ENCODE measurements at regions not wholly inside any gene's neighbourhood (a gene's known extent, or its start where the extent isn't known, plus 50 kb on each side); places are given as distances from the start of the nearest gene placed in this dataset.

- Histone ChIP-seq H3K4me3 (ENCODE audit: low read length) (no peak overlapping the region), H3K4me2 (ENCODE audit: low read length) (no peak overlapping the region), H4K5ac (ENCODE audit: low read length) (no peak overlapping the region), H2BK15ac (replicated peaks; ENCODE audit: low read depth) (no peak overlapping the region), H3K27ac (ENCODE audit: low read depth, low read length) (no peak overlapping the region), H2AK5ac (ENCODE audit: low read length) (no peak overlapping the region), H4K8ac (ENCODE audit: low read depth, low read length) (no peak overlapping the region), H3K27me3 (ENCODE audit: insufficient read depth, low read length, poor library complexity) (no peaks in the 10 kb centered on the region), H2BK5ac (ENCODE audit: low read length) (no peak overlapping the region), H2BK120ac (ENCODE audit: low read depth, low read length) (no peak overlapping the region), H3K9ac (ENCODE audit: low read length) (no peak overlapping the region), H3K36me3 (ENCODE audit: control insufficient read depth, insufficient read depth, low read length) (no peaks in the 10 kb centered on the region), H3K4me1 (ENCODE audit: control insufficient read depth, low read depth, low read length) (peaks cover 9% of the 10 kb centered on the region), H3K23ac (ENCODE audit: low read length) (no peak overlapping the region), H3K79me1 (ENCODE audit: low read length) (no peaks in the 10 kb centered on the region), H3K18ac (ENCODE audit: low read length) (no peak overlapping the region), H3K56ac (ENCODE audit: low read length) (no peak overlapping the region), H3K4ac (ENCODE audit: low read depth, low read length) (no peak overlapping the region), H3K79me2 (ENCODE audit: control insufficient read depth, insufficient read depth, low read length) (no peaks in the 10 kb centered on the region)
- peak; percentile 24 for DNase-seq
- no CpG with 5 or more reads among the region's 3 CpGs for WGBS (ENCODE audit: extremely low coverage, insufficient coverage, low lambda C conversion rate)
These were observed 247.1 kb downstream of the MIAT start for GRCh38 chr22:26904483-26904882.

DNA sequence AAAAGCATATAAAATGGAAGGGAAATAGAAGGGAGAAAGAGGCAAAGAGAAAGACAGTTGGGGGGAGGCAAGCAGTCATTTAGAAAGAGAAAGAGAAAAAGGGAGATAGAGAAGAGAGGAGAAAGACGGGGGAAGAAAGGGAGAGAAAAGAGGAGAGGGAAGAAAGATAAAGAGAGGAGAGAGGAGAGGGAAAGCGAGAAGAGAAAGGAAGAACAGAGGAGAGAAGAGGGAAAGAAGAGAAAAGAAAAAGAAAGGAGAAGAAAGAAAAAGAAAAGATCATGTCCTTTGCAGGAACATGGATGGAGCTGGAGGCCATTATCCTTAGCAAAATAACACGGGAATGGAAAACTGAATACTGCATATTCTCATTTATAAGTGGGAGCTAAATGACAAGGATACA, 247.7 kb downstream of the MIAT start:
- no peak overlapping the region for H4K8ac ChIP-seq (ENCODE audit: low read depth, low read length)
- 100% methylated on average over 1 of the region's 3 CpGs for WGBS (ENCODE audit: extremely low coverage, insufficient coverage, low lambda C conversion rate)
- no peak overlapping the region for H3K9ac ChIP-seq (ENCODE audit: low read length)
- H4K5ac ChIP-seq (ENCODE audit: low read length): no peak overlapping the region
- DNase-seq: no peak
- no peak overlapping the region for H2BK120ac ChIP-seq (ENCODE audit: low read depth, low read length)
- H3K36me3 ChIP-seq (ENCODE audit: control insufficient read depth, insufficient read depth, low read length): no peaks in the 10 kb centered on the region
- no peak overlapping the region for H3K18ac ChIP-seq (ENCODE audit: low read length)
- no peak overlapping the region for H3K4ac ChIP-seq (ENCODE audit: low read depth, low read length)
- no peak overlapping the region for H3K56ac ChIP-seq (ENCODE audit: low read length)
- peaks cover 9% of the 10 kb centered on the region for H3K4me1 ChIP-seq (ENCODE audit: control insufficient read depth, low read depth, low read length)
- no peak overlapping the region for H3K4me3 ChIP-seq (ENCODE audit: low read length)
- no peaks in the 10 kb centered on the region for H3K79me1 ChIP-seq (ENCODE audit: low read length)
- H3K4me2 ChIP-seq (ENCODE audit: low read length): no peak overlapping the region
- H3K23ac ChIP-seq (ENCODE audit: low read length): no peak overlapping the region
- no peak overlapping the region for H2BK5ac ChIP-seq (ENCODE audit: low read length)
- H3K79me2 ChIP-seq (ENCODE audit: control insufficient read depth, insufficient read depth, low read length): no peaks in the 10 kb centered on the region
- no peak overlapping the region for H3K27ac ChIP-seq (ENCODE audit: low read depth, low read length)
- H2BK15ac ChIP-seq (replicated peaks; ENCODE audit: low read depth): no peak overlapping the region
- H2AK5ac ChIP-seq (ENCODE audit: low read length): no peak overlapping the region
- H3K27me3 ChIP-seq (ENCODE audit: insufficient read depth, low read length, poor library complexity): no peaks in the 10 kb centered on the region

DNA sequence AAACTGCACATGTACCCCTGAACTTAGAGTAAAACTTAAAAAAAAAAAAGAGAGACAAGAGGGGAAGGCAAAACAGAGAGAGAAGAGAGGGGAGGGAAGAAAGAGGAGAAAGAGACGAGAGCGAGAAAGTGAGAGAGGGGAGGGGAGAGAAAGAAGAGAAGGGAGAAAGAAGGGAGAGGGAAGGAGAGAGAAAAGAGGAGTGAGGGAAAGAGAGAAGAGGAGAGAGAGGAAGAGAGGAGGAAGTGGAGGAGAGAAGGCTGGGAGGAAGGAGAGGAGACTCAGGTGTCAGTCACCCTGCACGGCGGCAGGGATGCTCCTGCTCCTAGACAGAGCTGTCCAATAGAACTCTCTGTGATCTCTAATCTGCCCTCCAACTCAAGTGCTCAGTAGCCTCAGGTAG, 248.3 kb downstream of the MIAT start:
- Histone ChIP-seq H3K4me3 (ENCODE audit: low read length) (no peak overlapping the region), H3K23ac (ENCODE audit: low read length) (no peak overlapping the region), H3K4ac (ENCODE audit: low read depth, low read length) (no peak overlapping the region), H3K27ac (ENCODE audit: low read depth, low read length) (no peak overlapping the region), H2AK5ac (ENCODE audit: low read length) (no peak overlapping the region), H3K36me3 (ENCODE audit: control insufficient read depth, insufficient read depth, low read length) (no peaks in the 10 kb centered on the region), H2BK120ac (ENCODE audit: low read depth, low read length) (no peak overlapping the region), H2BK15ac (replicated peaks; ENCODE audit: low read depth) (no peak overlapping the region), H3K79me1 (ENCODE audit: low read length) (no peaks in the 10 kb centered on the region), H3K56ac (ENCODE audit: low read length) (no peak overlapping the region), H3K27me3 (ENCODE audit: insufficient read depth, low read length, poor library complexity) (no peaks in the 10 kb centered on the region), H2BK5ac (ENCODE audit: low read length) (no peak overlapping the region), H4K5ac (ENCODE audit: low read length) (no peak overlapping the region), H3K9ac (ENCODE audit: low read length) (no peak overlapping the region), H3K18ac (ENCODE audit: low read length) (no peak overlapping the region), H3K4me2 (ENCODE audit: low read length) (no peak overlapping the region), H3K79me2 (ENCODE audit: control insufficient read depth, insufficient read depth, low read length) (no peaks in the 10 kb centered on the region), H3K4me1 (ENCODE audit: control insufficient read depth, low read depth, low read length) (peaks cover 9% of the 10 kb centered on the region), H4K8ac (ENCODE audit: low read depth, low read length) (no peak overlapping the region)
- no peak for DNase-seq
- WGBS (ENCODE audit: extremely low coverage, insufficient coverage, low lambda C conversion rate): 100% methylated on average over 1 of the region's 4 CpGs

DNA sequence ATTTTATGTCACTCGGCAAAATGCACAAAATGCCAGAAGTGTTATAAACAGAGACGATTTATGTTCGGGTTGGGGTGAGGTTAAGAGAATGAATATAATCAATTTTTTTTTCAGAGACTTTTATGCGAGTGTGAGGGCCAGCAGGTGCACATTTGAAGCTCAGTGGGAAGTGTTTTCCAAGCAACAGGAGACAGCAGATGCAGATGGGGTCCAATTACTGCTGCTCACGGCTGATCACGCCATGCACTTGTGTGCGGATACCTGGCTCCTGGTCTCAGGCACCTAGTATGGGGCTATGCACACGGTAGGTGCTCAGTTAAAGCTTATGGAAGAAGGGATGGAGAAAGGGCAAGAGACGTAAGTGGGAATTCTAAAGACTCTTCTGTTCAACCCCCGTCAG, 249.1 kb downstream of the MIAT start:
- H3K4me3 ChIP-seq (ENCODE audit: low read length): no peak overlapping the region
- H3K18ac ChIP-seq (ENCODE audit: low read length): no peak overlapping the region
- no peak overlapping the region for H2BK15ac ChIP-seq (replicated peaks; ENCODE audit: low read depth)
- no peaks in the 10 kb centered on the region for H3K79me2 ChIP-seq (ENCODE audit: control insufficient read depth, insufficient read depth, low read length)
- H3K23ac ChIP-seq (ENCODE audit: low read length): no peak overlapping the region
- H3K36me3 ChIP-seq (ENCODE audit: control insufficient read depth, insufficient read depth, low read length): no peaks in the 10 kb centered on the region
- WGBS (ENCODE audit: extremely low coverage, insufficient coverage, low lambda C conversion rate): 100% methylated on average over 2 of the region's 10 CpGs
- no peaks in the 10 kb centered on the region for H3K79me1 ChIP-seq (ENCODE audit: low read length)
- no peak overlapping the region for H3K4ac ChIP-seq (ENCODE audit: low read depth, low read length)
- no peak overlapping the region for H4K8ac ChIP-seq (ENCODE audit: low read depth, low read length)
- H3K4me1 ChIP-seq (ENCODE audit: control insufficient read depth, low read depth, low read length): peaks cover 7% of the 10 kb centered on the region
- H2AK5ac ChIP-seq (ENCODE audit: low read length): no peak overlapping the region
- H3K27me3 ChIP-seq (ENCODE audit: insufficient read depth, low read length, poor library complexity): no peaks in the 10 kb centered on the region
- H2BK120ac ChIP-seq (ENCODE audit: low read depth, low read length): no peak overlapping the region
- DNase-seq: no peak
- H3K27ac ChIP-seq (ENCODE audit: low read depth, low read length): no peak overlapping the region
- no peak overlapping the region for H2BK5ac ChIP-seq (ENCODE audit: low read length)
- no peak overlapping the region for H3K9ac ChIP-seq (ENCODE audit: low read length)
- H4K5ac ChIP-seq (ENCODE audit: low read length): no peak overlapping the region
- no peak overlapping the region for H3K4me2 ChIP-seq (ENCODE audit: low read length)
- H3K56ac ChIP-seq (ENCODE audit: low read length): no peak overlapping the region

DNA sequence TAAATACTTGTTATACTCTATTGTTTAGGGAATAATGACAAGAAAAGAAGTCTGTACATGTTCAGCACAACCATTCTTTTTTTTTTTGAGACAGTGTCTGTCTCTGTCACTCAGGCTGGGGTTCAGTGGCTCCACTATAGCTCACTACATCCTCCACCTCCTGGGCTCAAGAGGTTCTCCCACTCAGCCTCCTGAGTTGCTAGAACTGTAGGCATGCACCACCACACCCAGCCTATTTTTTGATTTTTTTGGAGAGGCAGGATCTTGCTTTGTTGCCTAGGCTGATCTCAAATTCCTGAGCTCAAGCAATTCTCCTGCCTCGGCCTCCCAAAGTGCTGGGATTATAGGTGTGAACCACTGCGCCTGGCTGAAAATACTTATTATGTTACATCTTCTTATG, 250.0 kb downstream of the MIAT start:
- H4K8ac ChIP-seq (ENCODE audit: low read depth, low read length): no peak overlapping the region
- H3K23ac ChIP-seq (ENCODE audit: low read length): no peak overlapping the region
- no peak overlapping the region for H2AK5ac ChIP-seq (ENCODE audit: low read length)
- no peak overlapping the region for H2BK120ac ChIP-seq (ENCODE audit: low read depth, low read length)
- H3K27ac ChIP-seq (ENCODE audit: low read depth, low read length): no peak overlapping the region
- H3K4me3 ChIP-seq (ENCODE audit: low read length): no peak overlapping the region
- H4K5ac ChIP-seq (ENCODE audit: low read length): no peak overlapping the region
- no peaks in the 10 kb centered on the region for H3K36me3 ChIP-seq (ENCODE audit: control insufficient read depth, insufficient read depth, low read length)
- H3K4me1 ChIP-seq (ENCODE audit: control insufficient read depth, low read depth, low read length): peaks cover 7% of the 10 kb centered on the region
- H3K9ac ChIP-seq (ENCODE audit: low read length): no peak overlapping the region
- no peak overlapping the region for H3K56ac ChIP-seq (ENCODE audit: low read length)
- no peak overlapping the region for H3K18ac ChIP-seq (ENCODE audit: low read length)
- DNase-seq: no peak
- no peak overlapping the region for H2BK15ac ChIP-seq (replicated peaks; ENCODE audit: low read depth)
- no peak overlapping the region for H3K4me2 ChIP-seq (ENCODE audit: low read length)
- no peak overlapping the region for H2BK5ac ChIP-seq (ENCODE audit: low read length)
- no peaks in the 10 kb centered on the region for H3K79me1 ChIP-seq (ENCODE audit: low read length)
- WGBS (ENCODE audit: extremely low coverage, insufficient coverage, low lambda C conversion rate): no CpG with 5 or more reads among the region's 2 CpGs
- H3K4ac ChIP-seq (ENCODE audit: low read depth, low read length): no peak overlapping the region
- H3K79me2 ChIP-seq (ENCODE audit: control insufficient read depth, insufficient read depth, low read length): no peaks in the 10 kb centered on the region
- no peaks in the 10 kb centered on the region for H3K27me3 ChIP-seq (ENCODE audit: insufficient read depth, low read length, poor library complexity)

DNA sequence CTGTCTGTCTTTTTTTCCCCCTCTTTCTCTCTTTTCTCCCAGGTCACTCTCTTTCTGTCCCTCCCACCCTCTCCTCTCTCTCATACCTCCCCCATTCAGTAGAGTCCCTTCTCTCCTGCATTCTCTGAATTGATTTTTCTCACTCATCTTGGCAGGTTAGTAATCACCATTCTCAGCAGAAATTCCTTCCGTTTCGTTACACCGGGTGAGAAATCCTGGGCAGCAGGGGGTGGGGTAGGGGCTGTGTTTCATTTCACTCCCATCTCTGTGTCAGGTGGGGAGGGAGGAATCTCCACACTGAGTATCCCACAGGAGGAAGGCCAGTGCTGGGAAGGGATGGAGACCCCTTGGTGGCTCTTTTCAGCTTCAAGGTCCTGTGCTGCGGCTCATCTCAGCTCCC, 253.5 kb downstream of the MIAT start:
- Histone ChIP-seq H3K27me3 (ENCODE audit: insufficient read depth, low read length, poor library complexity) (no peaks in the 10 kb centered on the region), H3K23ac (ENCODE audit: low read length) (no peak overlapping the region), H2BK15ac (replicated peaks; ENCODE audit: low read depth) (no peak overlapping the region), H3K56ac (ENCODE audit: low read length) (no peak overlapping the region), H3K36me3 (ENCODE audit: control insufficient read depth, insufficient read depth, low read length) (no peaks in the 10 kb centered on the region), H4K5ac (ENCODE audit: low read length) (no peak overlapping the region), H3K27ac (ENCODE audit: low read depth, low read length) (no peak overlapping the region), H3K79me2 (ENCODE audit: control insufficient read depth, insufficient read depth, low read length) (no peaks in the 10 kb centered on the region), H2AK5ac (ENCODE audit: low read length) (no peak overlapping the region), H3K18ac (ENCODE audit: low read length) (no peak overlapping the region), H3K4me2 (ENCODE audit: low read length) (no peak overlapping the region), H3K4me1 (ENCODE audit: control insufficient read depth, low read depth, low read length) (peaks cover 2% of the 10 kb centered on the region), H2BK5ac (ENCODE audit: low read length) (no peak overlapping the region), H2BK120ac (ENCODE audit: low read depth, low read length) (no peak overlapping the region), H3K79me1 (ENCODE audit: low read length) (no peaks in the 10 kb centered on the region), H3K4ac (ENCODE audit: low read depth, low read length) (no peak overlapping the region), H3K4me3 (ENCODE audit: low read length) (no peak overlapping the region), H3K9ac (ENCODE audit: low read length) (no peak overlapping the region), H4K8ac (ENCODE audit: low read depth, low read length) (no peak overlapping the region)
- DNase-seq: peak; percentile 40
- no CpG with 5 or more reads among the region's 4 CpGs for WGBS (ENCODE audit: extremely low coverage, insufficient coverage, low lambda C conversion rate)

Measured in mesendoderm (in vitro differentiated cells).